Iris pigment epithelial cell (primary cell): ENCODE measurements at regions not wholly inside any gene's neighbourhood (a gene's known extent, or its start where the extent isn't known, plus 50 kb on each side); places are given as distances from the start of the nearest gene placed in this dataset.

Experiments
- DNase-seq: peaks from one replicate; pipeline ENCODE4 v3.0.0-alpha.2; 2011; ENCODE audit warnings: low read depth

- DNase-seq: no peak
Measured at GRCh38 chr2:118278046-118278445, 189.8 kb downstream of the INSIG2 start.

DNA sequence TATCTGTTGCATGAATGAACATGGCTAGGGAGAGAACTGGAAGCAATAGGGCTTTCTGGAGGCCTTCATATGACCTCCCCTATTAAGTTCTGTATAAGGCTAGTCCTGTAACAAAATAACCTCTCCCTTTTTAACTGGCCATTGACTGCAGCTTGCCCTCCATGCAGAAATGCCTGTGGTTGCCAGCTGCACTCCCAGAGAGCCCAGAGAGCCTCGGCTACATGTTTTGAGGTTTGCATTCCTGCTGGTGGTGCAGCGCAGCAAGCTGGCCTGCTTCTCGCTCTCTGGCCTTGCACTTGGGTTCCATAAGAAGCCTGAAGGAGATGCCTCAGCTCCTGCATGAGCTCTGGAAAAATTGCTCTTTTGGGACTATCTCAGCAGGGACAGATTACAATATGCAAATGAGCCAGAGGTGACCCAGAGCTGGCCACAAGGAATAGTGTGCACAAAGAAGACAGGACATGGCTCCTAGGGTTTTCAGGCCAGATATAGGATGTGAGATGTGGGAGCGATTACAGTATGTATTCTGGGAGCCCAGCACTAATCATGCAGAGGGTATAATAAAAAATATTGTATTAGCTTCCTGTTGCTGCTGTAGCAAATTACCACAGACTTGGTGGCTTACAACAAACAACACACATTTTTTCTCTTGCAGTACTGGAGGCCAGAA is 186.7 kb downstream of the INSIG2 start:
- no peak for DNase-seq

DNA sequence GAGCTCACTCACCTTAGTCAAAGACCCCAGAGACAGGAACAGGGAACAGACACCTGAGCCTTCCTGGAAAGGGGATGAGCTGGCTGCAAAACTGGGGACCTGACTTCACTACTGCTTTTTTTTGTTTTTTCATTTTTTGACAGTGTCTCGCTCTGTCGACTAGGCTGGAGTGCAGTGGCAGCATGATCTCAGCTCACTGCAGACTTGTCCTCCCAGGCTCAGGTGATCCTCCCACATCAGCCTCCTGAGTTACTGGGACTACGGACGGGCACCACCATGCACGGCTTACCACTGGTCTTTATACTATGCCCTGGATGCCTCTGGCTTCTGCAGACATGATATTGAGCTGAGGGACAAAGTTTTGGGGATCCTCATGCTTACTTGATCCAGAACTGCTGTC is 184.1 kb downstream of the INSIG2 start:
- no peak for DNase-seq

DNA sequence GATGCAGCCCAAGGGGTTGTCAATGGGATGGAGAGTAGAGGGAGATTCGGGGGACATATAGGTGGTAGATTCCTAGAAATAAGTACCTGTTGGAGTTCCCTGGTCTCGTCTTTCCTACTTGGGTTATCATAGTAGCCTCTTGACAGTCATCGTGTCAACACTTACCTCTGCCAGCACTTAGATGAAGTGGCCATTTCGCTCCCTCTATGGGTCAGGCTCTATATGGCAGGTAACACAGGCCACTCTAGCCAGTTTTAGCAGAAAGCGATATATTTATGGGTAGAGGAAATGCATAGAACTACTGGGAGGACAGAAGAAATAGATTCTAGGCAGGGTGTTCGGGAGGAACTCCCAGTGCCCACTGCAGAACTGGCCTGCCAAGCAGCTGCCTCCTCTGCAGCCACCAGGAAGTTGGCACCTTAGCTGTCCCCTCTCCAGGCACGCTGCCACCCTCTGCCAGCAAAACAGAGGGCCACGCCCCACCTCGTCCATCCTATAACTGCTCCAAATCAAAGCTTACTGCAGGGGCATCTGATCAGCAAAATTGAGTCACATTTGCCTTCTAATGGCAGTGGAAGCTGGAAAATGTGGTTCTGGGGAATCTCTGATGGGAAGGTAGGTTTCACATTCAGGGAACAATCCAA is 181.3 kb downstream of the INSIG2 start:
- DNase-seq: no peak

GRCh38 chr2:118268268-118268667 is 180.0 kb downstream of the INSIG2 start:
- DNase-seq: no peak

- peak; percentile 11 for DNase-seq
Measured at GRCh38 chr2:118265873-118266455, 177.7 kb downstream of the INSIG2 start.

DNA sequence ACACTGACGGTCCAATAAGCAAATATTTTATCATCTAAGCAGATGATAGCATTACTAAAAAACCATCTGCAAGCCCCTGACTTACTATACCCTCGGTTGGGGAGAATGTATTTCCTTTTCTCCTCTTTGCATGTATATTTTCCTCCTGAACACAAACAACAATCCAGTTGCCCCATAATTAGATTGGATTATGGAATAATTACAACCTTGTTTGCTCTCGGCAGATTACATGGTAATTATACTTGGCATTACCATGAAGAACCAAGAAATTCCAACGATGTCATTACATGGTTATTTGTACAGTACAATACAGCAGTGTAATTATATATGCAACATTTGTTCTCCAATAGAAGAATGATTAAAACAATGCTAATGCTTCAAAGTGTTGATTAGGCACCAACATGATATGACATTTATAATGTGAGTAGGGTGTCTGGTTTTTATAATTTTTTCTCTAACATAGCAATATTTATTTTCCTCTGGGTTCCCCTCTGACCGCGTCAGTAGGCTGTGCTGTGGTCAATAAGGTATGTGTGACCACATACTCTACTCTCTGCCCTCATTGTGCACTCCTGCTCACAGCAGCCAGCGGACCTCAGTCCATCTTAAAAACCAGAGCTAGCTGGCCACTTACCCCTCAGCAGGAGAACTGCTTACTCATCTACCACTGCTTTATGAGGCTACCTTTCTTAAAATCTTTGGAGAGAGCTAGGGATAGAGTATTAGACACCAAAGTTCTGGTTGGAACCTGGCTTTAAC is 176.1 kb downstream of the INSIG2 start:
- no peak for DNase-seq

GRCh38 chr2:118257696-118258095 is 169.4 kb downstream of the INSIG2 start:
- DNase-seq: no peak

DNA sequence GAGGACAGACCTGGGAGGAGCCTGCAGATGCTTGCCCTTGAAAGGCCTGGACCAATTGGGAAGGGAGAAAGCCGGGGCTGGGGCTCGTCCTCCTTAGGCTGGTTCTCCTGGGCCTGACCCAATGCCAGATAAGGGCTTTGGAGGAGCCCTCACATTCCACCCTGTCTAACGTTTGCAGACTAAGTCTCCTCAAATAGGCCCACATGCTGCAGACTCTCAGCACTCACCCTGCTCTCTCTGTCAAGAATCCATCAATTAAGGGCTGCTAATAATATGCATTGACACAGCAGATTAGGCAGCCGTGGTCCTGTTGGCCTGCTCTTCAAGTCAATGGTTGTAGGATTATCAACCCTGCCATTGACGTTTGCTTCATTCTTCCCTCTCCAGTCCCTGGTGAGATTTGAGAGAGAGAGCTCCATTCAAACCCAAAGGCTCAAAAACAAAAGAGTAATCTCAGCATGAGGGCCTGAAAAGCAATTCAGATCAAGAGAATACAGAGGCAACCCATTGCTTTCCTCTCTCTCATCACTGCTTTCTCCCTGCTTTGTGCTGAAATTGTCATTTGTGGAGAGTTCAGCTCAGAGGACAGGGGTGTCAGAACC is 167.6 kb downstream of the INSIG2 start:
- no peak for DNase-seq

DNA sequence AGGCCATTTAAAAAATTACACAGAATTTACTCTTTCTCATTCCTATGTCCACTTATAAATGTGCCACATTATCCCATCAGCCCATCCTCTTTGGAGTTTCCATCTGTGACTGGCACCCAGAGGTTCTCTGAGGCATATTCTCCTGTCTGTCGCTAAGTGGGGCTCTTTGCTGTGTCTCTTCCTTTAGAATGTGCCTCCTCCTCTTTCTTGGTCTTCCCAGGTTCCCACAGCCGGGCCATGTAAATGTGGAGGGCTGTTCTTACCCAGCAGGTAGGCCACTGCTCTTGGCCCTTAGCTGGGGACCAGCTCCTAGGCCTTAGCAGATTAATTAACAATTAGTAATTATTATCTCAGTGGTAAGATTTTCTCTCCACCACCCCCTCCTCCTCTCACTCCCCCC is 167.0 kb downstream of the INSIG2 start:
- no peak for DNase-seq

DNA sequence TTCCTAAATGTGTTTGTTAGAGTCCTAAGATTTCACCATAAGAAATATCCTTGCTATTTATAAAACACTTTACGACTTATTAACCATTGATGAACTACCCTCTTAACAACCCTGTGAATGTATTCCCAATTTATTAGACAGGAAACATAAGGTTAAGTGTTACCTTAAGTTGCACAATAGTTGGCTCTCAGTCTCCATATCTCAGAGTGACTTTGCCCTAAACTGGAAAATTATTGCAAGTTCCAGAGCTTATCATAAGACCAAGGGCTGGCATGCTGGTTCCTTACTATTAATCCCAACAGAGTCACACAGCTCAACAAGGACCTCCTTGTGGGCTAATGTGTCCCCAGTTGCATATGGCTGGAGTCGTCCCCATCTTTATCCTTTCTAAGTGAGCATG is 165.8 kb downstream of the INSIG2 start:
- DNase-seq: no peak

- DNase-seq: no peak
Measured at GRCh38 chr2:118251427-118251826, 163.2 kb downstream of the INSIG2 start.

- DNase-seq: no peak
Measured at GRCh38 chr2:118250463-118250862, 162.2 kb downstream of the INSIG2 start.

DNA sequence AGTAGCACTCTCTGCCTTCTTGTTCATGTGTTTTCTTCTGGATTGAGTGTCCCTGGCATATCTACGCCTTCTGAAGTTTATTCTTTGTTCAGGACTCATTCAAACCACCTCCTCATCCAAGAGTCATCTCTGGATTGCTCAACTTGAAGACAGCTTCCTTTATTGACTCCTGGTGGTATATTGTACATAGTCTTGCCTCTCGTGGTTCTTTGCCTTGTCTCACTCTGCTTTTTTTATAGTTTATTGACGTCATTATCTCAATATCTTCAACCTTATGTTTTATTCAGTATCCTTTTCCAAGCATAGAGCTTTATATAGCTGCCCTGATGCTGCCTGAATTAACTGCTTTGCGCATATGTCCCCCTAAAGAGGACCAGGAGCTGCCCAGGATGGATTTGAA is 161.7 kb downstream of the INSIG2 start:
- DNase-seq: peak; percentile 20

DNA sequence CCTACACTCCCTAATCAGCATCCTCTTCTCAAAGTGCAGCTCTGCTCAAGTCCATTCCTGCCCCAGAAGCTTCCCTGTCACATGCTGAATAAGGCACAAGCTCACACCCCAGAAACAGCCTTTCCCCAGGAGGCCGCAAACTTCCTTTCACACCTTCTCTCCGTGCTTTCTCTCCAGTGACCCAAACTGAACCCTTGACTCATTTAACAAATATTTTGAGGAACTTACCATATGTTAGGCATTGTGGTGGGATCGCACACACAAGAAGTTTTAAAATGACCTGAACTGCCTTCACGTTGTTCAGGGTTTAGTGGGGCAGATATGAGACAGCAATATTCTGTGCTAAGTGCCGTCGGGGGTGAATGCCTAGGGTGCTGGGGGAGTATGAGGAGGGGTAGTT is 161.3 kb downstream of the INSIG2 start:
- DNase-seq: peak; percentile 15

DNA sequence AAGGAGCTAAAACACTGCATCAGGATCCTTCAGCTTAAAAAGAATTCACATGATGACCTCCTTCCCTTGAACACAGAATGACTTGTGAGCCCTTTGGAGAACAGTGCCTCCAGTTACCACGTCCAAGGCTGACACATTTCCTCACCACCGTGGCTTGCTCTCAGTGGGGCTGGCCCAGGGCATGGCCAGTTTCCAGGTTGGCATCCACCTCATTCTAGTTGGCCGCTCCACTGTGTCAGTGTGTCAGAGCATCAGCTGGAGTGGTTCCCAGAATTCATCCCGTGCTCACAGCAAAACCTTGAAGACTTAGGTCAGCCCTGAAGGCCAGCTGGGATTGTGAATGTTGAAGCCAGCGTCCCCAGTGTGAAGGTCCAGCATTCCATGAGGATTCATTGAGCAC is 158.5 kb downstream of the INSIG2 start:
- DNase-seq: no peak

GRCh38 chr2:118246079-118246478 is 157.8 kb downstream of the INSIG2 start:
- DNase-seq: no peak

DNA sequence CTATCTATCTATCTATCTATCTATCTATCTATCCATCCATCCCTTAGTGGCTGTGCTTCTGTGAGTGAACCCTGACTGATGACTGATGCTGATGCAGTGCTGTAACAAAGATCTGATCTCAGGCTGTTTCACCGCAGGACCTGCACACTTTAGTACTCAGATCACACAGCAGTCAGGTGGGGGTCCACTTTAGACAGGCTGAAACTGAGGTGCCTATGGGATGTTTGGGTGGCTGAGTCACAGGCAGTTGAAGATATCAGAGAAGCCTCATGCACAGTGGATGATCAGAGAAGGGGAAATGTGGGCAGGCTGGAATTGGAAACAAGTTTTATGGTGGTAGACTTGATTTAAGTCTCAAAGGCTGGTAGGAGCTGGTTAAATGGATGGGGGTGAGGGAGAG is 156.4 kb downstream of the INSIG2 start:
- no peak for DNase-seq

GRCh38 chr2:118243031-118243430 is 154.8 kb downstream of the INSIG2 start:
- no peak for DNase-seq

GRCh38 chr2:118242216-118242615 is 153.9 kb downstream of the INSIG2 start:
- no peak for DNase-seq

- no peak for DNase-seq
Measured at GRCh38 chr2:118241128-118241527, 152.9 kb downstream of the INSIG2 start.

DNA sequence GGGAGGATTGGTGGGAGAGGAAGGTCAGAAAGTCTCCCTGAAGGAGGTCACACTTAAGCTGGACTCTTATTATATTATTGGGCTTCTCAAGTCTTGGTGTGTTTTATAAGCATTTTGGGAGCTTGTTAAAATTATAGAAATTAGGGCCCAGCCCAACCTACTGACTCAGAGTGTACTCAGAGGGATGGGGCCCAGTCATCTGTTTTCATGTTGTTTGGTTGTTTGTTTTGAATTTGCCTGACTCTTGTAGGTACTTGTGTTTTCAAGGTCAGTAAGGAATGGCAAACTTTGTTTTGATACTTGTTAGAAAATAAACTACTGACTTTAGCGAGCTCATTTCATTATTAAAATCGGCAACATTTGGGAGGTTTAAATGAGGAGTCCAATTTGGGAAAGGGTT is 152.0 kb downstream of the INSIG2 start:
- DNase-seq: no peak

DNA sequence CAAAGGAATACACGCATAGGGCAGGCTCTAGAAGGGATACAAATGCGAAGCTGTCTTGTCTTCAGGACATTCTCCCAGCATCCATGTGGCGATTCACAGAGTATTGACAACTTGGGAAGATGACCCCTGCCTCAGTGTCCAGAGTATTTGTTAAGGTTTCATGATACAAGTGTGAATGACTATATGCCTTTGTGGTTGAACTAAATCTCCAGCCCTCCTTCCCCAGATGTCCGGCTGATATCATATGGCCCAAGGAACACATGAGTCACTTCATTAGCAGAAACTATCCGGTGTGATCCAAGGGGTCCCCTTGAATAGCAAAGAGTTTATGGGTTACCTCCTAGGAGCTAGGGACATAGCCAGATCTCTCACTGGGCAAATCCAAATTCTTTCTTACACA is 151.0 kb downstream of the INSIG2 start:
- DNase-seq: no peak
